ENCODE measurements at regions not wholly inside any gene's neighbourhood (a gene's known extent, or its start where the extent isn't known, plus 50 kb on each side); places are given as distances from the start of the nearest gene placed in this dataset.
"Not testable (repeated sequence)": the region's sequence is repeated elsewhere in the genome, so short reads cannot be mapped to it uniquely, and the experiment has no call there.

- no peak for DNase-seq (ENCODE audit: low spot score)
Observed at GRCh38 chr3:75126556-75126955, 512.1 kb upstream of the CNTN3 start.

- DNase-seq (ENCODE audit: low spot score) = no peak
Observed at GRCh38 chr3:75129101-75129500, 514.6 kb upstream of the CNTN3 start.

GRCh38 chr3:75136100-75136897 is 521.8 kb upstream of the CNTN3 start:
- DNase-seq (ENCODE audit: low spot score) = no peak

GRCh38 chr3:75138345-75138744 is 523.9 kb upstream of the CNTN3 start:
- DNase-seq (ENCODE audit: low spot score) = no peak

GRCh38 chr3:75140904-75141615 is 523.1 kb upstream of the FRG2C start:
- DNase-seq (ENCODE audit: low spot score) = no peak

- DNase-seq (ENCODE audit: low spot score) = no peak
Observed at GRCh38 chr3:75144406-75144805, 519.7 kb upstream of the FRG2C start.

- DNase-seq (ENCODE audit: low spot score) = no peak
Observed at GRCh38 chr3:75171630-75172230, 492.4 kb upstream of the FRG2C start.

GRCh38 chr3:75176937-75177336 is 487.2 kb upstream of the FRG2C start:
- DNase-seq (ENCODE audit: low spot score) = no peak

GRCh38 chr3:75180235-75180944 is 483.7 kb upstream of the FRG2C start:
- no peak for DNase-seq (ENCODE audit: low spot score)

GRCh38 chr3:75180945-75181298 is 483.2 kb upstream of the FRG2C start:
- DNase-seq (ENCODE audit: low spot score) = no peak

GRCh38 chr3:75188962-75189361 is 475.2 kb upstream of the FRG2C start:
- DNase-seq (ENCODE audit: low spot score) = no peak

- no peak for DNase-seq (ENCODE audit: low spot score)
Observed at GRCh38 chr3:75192146-75192616, 471.9 kb upstream of the FRG2C start.

- DNase-seq (ENCODE audit: low spot score) = no peak
Observed at GRCh38 chr3:75193797-75194196, 470.3 kb upstream of the FRG2C start.

- not testable (repeated sequence) for DNase-seq (ENCODE audit: low spot score)
Observed at GRCh38 chr3:75214332-75214731, 449.8 kb upstream of the FRG2C start.

GRCh38 chr3:75218577-75218976 is 445.6 kb upstream of the FRG2C start:
- DNase-seq (ENCODE audit: low spot score) = no peak

- DNase-seq (ENCODE audit: low spot score) = no peak
Observed at GRCh38 chr3:75220932-75221331, 443.2 kb upstream of the FRG2C start.

GRCh38 chr3:75224412-75224811 is 439.7 kb upstream of the FRG2C start:
- DNase-seq (ENCODE audit: low spot score) = no peak

- DNase-seq (ENCODE audit: low spot score) = no peak
Observed at GRCh38 chr3:75232216-75232615, 431.9 kb upstream of the FRG2C start.

GRCh38 chr3:75235631-75236030 is 428.5 kb upstream of the FRG2C start:
- DNase-seq (ENCODE audit: low spot score) = no peak

- DNase-seq (ENCODE audit: low spot score) = no peak
Observed at GRCh38 chr3:75237053-75237452, 427.1 kb upstream of the FRG2C start.

GRCh38 chr3:75237477-75237876 is 426.7 kb upstream of the FRG2C start:
- no peak for DNase-seq (ENCODE audit: low spot score)

GRCh38 chr3:75241226-75241962 is 422.7 kb upstream of the FRG2C start:
- DNase-seq (ENCODE audit: low spot score) = not testable (repeated sequence)
